ENCODE measurements at regions not wholly inside any gene's neighbourhood (a gene's known extent, or its start where the extent isn't known, plus 50 kb on each side); places are given as distances from the start of the nearest gene placed in this dataset.

- DNase-seq: no peak
These were observed 337.2 kb upstream of the B3GAT1 start for GRCh38 chr11:134749040-134749839.

- DNase-seq: no peak
These were observed 334.6 kb upstream of the B3GAT1 start for GRCh38 chr11:134746609-134747008.

GRCh38 chr11:134745456-134745855 is 333.4 kb upstream of the B3GAT1 start:
- DNase-seq: no peak

GRCh38 chr11:134743820-134744195 is 331.8 kb upstream of the B3GAT1 start:
- no peak for DNase-seq

GRCh38 chr11:134742956-134743819 is 331.1 kb upstream of the B3GAT1 start:
- no peak for DNase-seq

- DNase-seq: no peak
These were observed 330.2 kb upstream of the B3GAT1 start for GRCh38 chr11:134742224-134742612.

- DNase-seq: no peak
These were observed 329.6 kb upstream of the B3GAT1 start for GRCh38 chr11:134741453-134742223.

GRCh38 chr11:134740590-134741261 is 328.7 kb upstream of the B3GAT1 start:
- DNase-seq: no peak

- DNase-seq: no peak
These were observed 327.1 kb upstream of the B3GAT1 start for GRCh38 chr11:134739136-134739535.

GRCh38 chr11:134738581-134738980 is 326.5 kb upstream of the B3GAT1 start:
- no peak for DNase-seq

GRCh38 chr11:134737563-134738510 is 325.8 kb upstream of the B3GAT1 start:
- no peak for DNase-seq

GRCh38 chr11:134736251-134736947 is 324.4 kb upstream of the B3GAT1 start:
- DNase-seq: no peak

- no peak for DNase-seq
These were observed 322.9 kb upstream of the B3GAT1 start for GRCh38 chr11:134734894-134735293.

GRCh38 chr11:134734141-134734845 is 322.3 kb upstream of the B3GAT1 start:
- DNase-seq: no peak

- DNase-seq: no peak
These were observed 321.6 kb upstream of the B3GAT1 start for GRCh38 chr11:134733646-134734045.

GRCh38 chr11:134731213-134731961 is 319.3 kb upstream of the B3GAT1 start:
- no peak for DNase-seq

GRCh38 chr11:134730561-134731212 is 318.6 kb upstream of the B3GAT1 start:
- no peak for DNase-seq

GRCh38 chr11:134730101-134730500 is 318.1 kb upstream of the B3GAT1 start:
- DNase-seq: no peak
